Stomach (tissue), 4 donors: ENCODE measurements at regions not wholly inside any gene's neighbourhood (a gene's known extent, or its start where the extent isn't known, plus 50 kb on each side); places are given as distances from the start of the nearest gene placed in this dataset.
"Not testable (repeated sequence)": the region's sequence is repeated elsewhere in the genome, so short reads cannot be mapped to it uniquely, and the experiment has no call there.

Experiments used
- POLR2A ChIP-seq, 4 donors: fragments of 450-650 bp; IDR thresholded peaks; one replicate each; pipeline ENCODE4 v1.6.1; 2016; ENCODE audit warnings: antibody characterized with exemption in 4 of 4, control low read depth in 2 of 4, mild to moderate bottlenecking in 1 of 4, moderate library complexity in 1 of 4
- TF ChIP-seq, protein P1 (sequence below), 7 experiments: fragments of 450-650 bp in 4 of 7; fragments of 200-600 bp in 3 of 7; sonication (generic) in 3 of 7; IDR thresholded peaks; one replicate each; pipeline ENCODE4 v1.5.1; 2016 to 2019; ENCODE audit warnings: antibody characterized with exemption in 7 of 7, control low read depth in 2 of 7, mild to moderate bottlenecking in 1 of 7

- not testable (repeated sequence) for TF ChIP-seq POLR2A (IDR thresholded peaks at IDR 0.05)
- TF ChIP-seq, protein P1, sequence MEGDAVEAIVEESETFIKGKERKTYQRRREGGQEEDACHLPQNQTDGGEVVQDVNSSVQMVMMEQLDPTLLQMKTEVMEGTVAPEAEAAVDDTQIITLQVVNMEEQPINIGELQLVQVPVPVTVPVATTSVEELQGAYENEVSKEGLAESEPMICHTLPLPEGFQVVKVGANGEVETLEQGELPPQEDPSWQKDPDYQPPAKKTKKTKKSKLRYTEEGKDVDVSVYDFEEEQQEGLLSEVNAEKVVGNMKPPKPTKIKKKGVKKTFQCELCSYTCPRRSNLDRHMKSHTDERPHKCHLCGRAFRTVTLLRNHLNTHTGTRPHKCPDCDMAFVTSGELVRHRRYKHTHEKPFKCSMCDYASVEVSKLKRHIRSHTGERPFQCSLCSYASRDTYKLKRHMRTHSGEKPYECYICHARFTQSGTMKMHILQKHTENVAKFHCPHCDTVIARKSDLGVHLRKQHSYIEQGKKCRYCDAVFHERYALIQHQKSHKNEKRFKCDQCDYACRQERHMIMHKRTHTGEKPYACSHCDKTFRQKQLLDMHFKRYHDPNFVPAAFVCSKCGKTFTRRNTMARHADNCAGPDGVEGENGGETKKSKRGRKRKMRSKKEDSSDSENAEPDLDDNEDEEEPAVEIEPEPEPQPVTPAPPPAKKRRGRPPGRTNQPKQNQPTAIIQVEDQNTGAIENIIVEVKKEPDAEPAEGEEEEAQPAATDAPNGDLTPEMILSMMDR (IDR thresholded peaks at IDR 0.05), result not testable (repeated sequence)
Observed at GRCh38 chr14:87253791-87254190, 739.2 kb downstream of the GALC start.
